Activated CD8-positive, alpha-beta T cell treated with anti-CD3 and anti-CD28 coated beads, Interleukin-2, amount 10 ng/mL, durations not matched to agents 7 days and 5 days (primary cell): ENCODE measurements at regions not wholly inside any gene's neighbourhood (a gene's known extent, or its start where the extent isn't known, plus 50 kb on each side); places are given as distances from the start of the nearest gene placed in this dataset.
"Not testable (repeated sequence)": the region's sequence is repeated elsewhere in the genome, so short reads cannot be mapped to it uniquely, and the experiment has no call there.

Source experiments
- ATAC-seq: fragments of 150-1000 bp; cut with Tn5 transposase; one replicate; pipeline ENCODE4 v1.10.0; 2021; ENCODE audit warnings: moderate library complexity
- CTCF ChIA-PET: fragments of 350-600 bp; sonication (Branson Sonifier 250); formaldehyde crosslinking; loops from one replicate; lab custom pipeline; 2021; ENCODE audit warnings: antibody characterized with exemption; lab: Charles Lee
- POLR2A ChIA-PET: fragments of 350-600 bp; sonication (Branson Sonifier 250); formaldehyde crosslinking; loops from one replicate; lab custom pipeline; 2021; ENCODE audit warnings: antibody characterized with exemption; lab: Charles Lee
- DNase-seq: peaks from one replicate; pipeline ENCODE4 v3.0.0-alpha.2; 2020
- H3K27ac Mint-ChIP-seq: one replicate; pipeline ENCODE4 v1.8.0; 2021; ENCODE audit warnings: mild to moderate bottlenecking, mixed read lengths
- H3K27me3 Mint-ChIP-seq: one replicate; pipeline ENCODE4 v1.8.0; 2021; ENCODE audit warnings: low read depth, mixed read lengths
- H3K36me3 Mint-ChIP-seq: one replicate; pipeline ENCODE4 v1.8.0; 2021; ENCODE audit warnings: low read depth, mixed read lengths
- H3K4me1 Mint-ChIP-seq: one replicate; pipeline ENCODE4 v1.8.0; 2021; ENCODE audit warnings: low read depth, mixed read lengths
- H3K4me3 Mint-ChIP-seq: one replicate; pipeline ENCODE4 v1.8.0; 2021; ENCODE audit warnings: mild to moderate bottlenecking, mixed read lengths
- H3K9me3 Mint-ChIP-seq: one replicate; pipeline ENCODE4 v1.8.0; 2022; ENCODE audit warnings: mixed read lengths; ENCODE audit not compliant: insufficient read depth

GRCh38 chr5:56647099-56647850 lies 168.1 kb upstream of the MAP3K1 start:
- peaks cover 2% of the 10 kb centered on the region for H3K4me1 Mint-ChIP-seq
- H3K4me3 Mint-ChIP-seq, result no peak overlapping the region
- CTCF ChIA-PET, result no interaction called here
- H3K9me3 Mint-ChIP-seq, result no peaks in the 10 kb centered on the region
- no peak overlapping the region for H3K27ac Mint-ChIP-seq
- DNase-seq (no peak), ATAC-seq (no peak)
- H3K36me3 Mint-ChIP-seq, result no peaks in the 10 kb centered on the region
- H3K27me3 Mint-ChIP-seq, result peaks cover 3% of the 10 kb centered on the region
- POLR2A ChIA-PET, result no interaction called here

- ATAC-seq, result no peak
Measured at GRCh38 chr5:56641635-56642260, 173.6 kb upstream of the MAP3K1 start.

GRCh38 chr5:56640763-56641406 lies 174.5 kb upstream of the MAP3K1 start:
- Mint-ChIP-seq H3K36me3 (no peaks in the 10 kb centered on the region), H3K27me3 (peaks cover 17% of the 10 kb centered on the region), H3K4me3 (no peak overlapping the region), H3K4me1 (no peaks in the 10 kb centered on the region), H3K9me3 (no peaks in the 10 kb centered on the region), H3K27ac (no peak overlapping the region)
- DNase-seq (no peak), ATAC-seq (no peak)
- ChIA-PET CTCF (no interaction called here), POLR2A (no interaction called here)

More at GRCh38 chr5:56641635-56642260, 173.6 kb upstream of the MAP3K1 start:
- DNase-seq, result no peak
- Mint-ChIP-seq H3K4me3 (no peak overlapping the region), H3K36me3 (no peaks in the 10 kb centered on the region), H3K27ac (no peak overlapping the region), H3K27me3 (peaks cover 13% of the 10 kb centered on the region), H3K4me1 (no peaks in the 10 kb centered on the region), H3K9me3 (no peaks in the 10 kb centered on the region)
- ChIA-PET CTCF (no interaction called here), POLR2A (no interaction called here)

- ATAC-seq (no peak), DNase-seq (no peak)
- no peaks in the 10 kb centered on the region for H3K36me3 Mint-ChIP-seq
- H3K27ac Mint-ChIP-seq, result no peak overlapping the region
- POLR2A ChIA-PET, result no interaction called here
- CTCF ChIA-PET, result no interaction called here
- no peak overlapping the region for H3K4me3 Mint-ChIP-seq
- no peaks in the 10 kb centered on the region for H3K4me1 Mint-ChIP-seq
- no peaks in the 10 kb centered on the region for H3K9me3 Mint-ChIP-seq
- peaks cover 17% of the 10 kb centered on the region for H3K27me3 Mint-ChIP-seq
Measured at GRCh38 chr5:56639476-56639875, 175.9 kb upstream of the MAP3K1 start.

GRCh38 chr5:56638768-56639238 lies 176.5 kb upstream of the MAP3K1 start:
- ChIA-PET POLR2A (no interaction called here), CTCF (no interaction called here)
- Mint-ChIP-seq H3K4me3 (no peak overlapping the region), H3K27me3 (peaks cover 18% of the 10 kb centered on the region), H3K4me1 (no peaks in the 10 kb centered on the region), H3K36me3 (no peaks in the 10 kb centered on the region), H3K27ac (no peak overlapping the region), H3K9me3 (no peaks in the 10 kb centered on the region)
- DNase-seq, result no peak
- no peak for ATAC-seq

- no peaks in the 10 kb centered on the region for H3K4me1 Mint-ChIP-seq
- peaks cover 18% of the 10 kb centered on the region for H3K27me3 Mint-ChIP-seq
- POLR2A ChIA-PET, result no interaction called here
- no peaks in the 10 kb centered on the region for H3K36me3 Mint-ChIP-seq
- CTCF ChIA-PET, result no interaction called here
- no peaks in the 10 kb centered on the region for H3K9me3 Mint-ChIP-seq
- H3K27ac Mint-ChIP-seq, result no peak overlapping the region
- ATAC-seq, result no peak
- DNase-seq, result no peak
- no peak overlapping the region for H3K4me3 Mint-ChIP-seq
Measured at GRCh38 chr5:56638061-56638621, 177.2 kb upstream of the MAP3K1 start.

GRCh38 chr5:56637321-56637920 lies 177.9 kb upstream of the MAP3K1 start:
- Mint-ChIP-seq H3K36me3 (no peaks in the 10 kb centered on the region), H3K4me3 (no peak overlapping the region), H3K4me1 (no peaks in the 10 kb centered on the region), H3K9me3 (no peaks in the 10 kb centered on the region), H3K27me3 (peaks cover 18% of the 10 kb centered on the region), H3K27ac (no peak overlapping the region)
- no peak for DNase-seq
- ATAC-seq, result no peak
- ChIA-PET CTCF (no interaction called here), POLR2A (no interaction called here)

- Mint-ChIP-seq H3K4me1 (no peaks in the 10 kb centered on the region), H3K36me3 (peaks cover 9% of the 10 kb centered on the region), H3K9me3 (peaks cover 6% of the 10 kb centered on the region), H3K27ac (no peak overlapping the region), H3K4me3 (no peak overlapping the region), H3K27me3 (peaks cover 17% of the 10 kb centered on the region)
- ATAC-seq (no peak), DNase-seq (no peak)
- CTCF ChIA-PET, result no interaction called here
- POLR2A ChIA-PET, result no interaction called here
Measured at GRCh38 chr5:56633950-56634349, 181.4 kb upstream of the MAP3K1 start.

- H3K27me3 Mint-ChIP-seq, result peaks cover 13% of the 10 kb centered on the region
- H3K4me3 Mint-ChIP-seq, result no peak overlapping the region
- no peak for ATAC-seq
- H3K27ac Mint-ChIP-seq, result no peak overlapping the region
- ChIA-PET CTCF (no interaction called here), POLR2A (no interaction called here)
- H3K4me1 Mint-ChIP-seq, result no peaks in the 10 kb centered on the region
- peaks cover 13% of the 10 kb centered on the region for H3K9me3 Mint-ChIP-seq
- DNase-seq, result no peak
- H3K36me3 Mint-ChIP-seq, result peaks cover 9% of the 10 kb centered on the region
Measured at GRCh38 chr5:56632939-56633338, 182.4 kb upstream of the MAP3K1 start.

- ChIA-PET CTCF (no interaction called here), POLR2A (no interaction called here)
- Mint-ChIP-seq H3K4me1 (no peaks in the 10 kb centered on the region), H3K27me3 (peaks cover 12% of the 10 kb centered on the region), H3K9me3 (peaks cover 15% of the 10 kb centered on the region), H3K4me3 (no peak overlapping the region), H3K36me3 (peaks cover 9% of the 10 kb centered on the region), H3K27ac (no peak overlapping the region)
- DNase-seq (no peak), ATAC-seq (no peak)
Measured at GRCh38 chr5:56632199-56632598, 183.2 kb upstream of the MAP3K1 start.

- no peak for ATAC-seq
- no peak overlapping the region for H3K4me3 Mint-ChIP-seq
- no peak for DNase-seq
- peaks cover 10% of the 10 kb centered on the region for H3K27me3 Mint-ChIP-seq
- no peak overlapping the region for H3K27ac Mint-ChIP-seq
- H3K36me3 Mint-ChIP-seq, result peaks cover 9% of the 10 kb centered on the region
- no peaks in the 10 kb centered on the region for H3K4me1 Mint-ChIP-seq
- ChIA-PET POLR2A (no interaction called here), CTCF (no interaction called here)
- H3K9me3 Mint-ChIP-seq, result peaks cover 19% of the 10 kb centered on the region
Measured at GRCh38 chr5:56631719-56632118, 183.6 kb upstream of the MAP3K1 start.

GRCh38 chr5:56628616-56629015 lies 186.7 kb upstream of the MAP3K1 start:
- POLR2A ChIA-PET, result not testable (repeated sequence)

More at GRCh38 chr5:56628616-56629015, 186.7 kb upstream of the MAP3K1 start:
- DNase-seq, H3K4me1 Mint-ChIP-seq, H3K27me3 Mint-ChIP-seq, ATAC-seq, H3K4me3 Mint-ChIP-seq, H3K27ac Mint-ChIP-seq, CTCF ChIA-PET, H3K36me3 Mint-ChIP-seq: not testable (repeated sequence)
- peaks cover 23% of the 10 kb centered on the region for H3K9me3 Mint-ChIP-seq
